Ascending aorta (tissue), 2 donors: ENCODE measurements at regions not wholly inside any gene's neighbourhood (a gene's known extent, or its start where the extent isn't known, plus 50 kb on each side); places are given as distances from the start of the nearest gene placed in this dataset.

Experiments
- DNase-seq, 2 donors: peaks; one replicate each; pipeline ENCODE4 v3.0.0-alpha.2; 2019; ENCODE audit warnings: low spot score in 2 of 2
- H3K27ac ChIP-seq, 2 donors: fragments of 200-600 bp; sonication (generic); one replicate each; pipeline ENCODE4 v1.5.1; 2016 to 2017; ENCODE audit warnings: mild to moderate bottlenecking in 1 of 2
- H3K27me3 ChIP-seq: fragments of 200-600 bp; sonication (generic); one replicate; pipeline ENCODE4 v1.5.1; 2017
- H3K36me3 ChIP-seq, 2 donors: fragments of 200-600 bp; sonication (generic); one replicate each; pipeline ENCODE4 v1.5.1; 2016
- H3K4me1 ChIP-seq, 2 donors: fragments of 200-600 bp; sonication (generic); one replicate each; pipeline ENCODE4 v1.5.1; 2016 to 2017; ENCODE audit warnings: mild to moderate bottlenecking in 1 of 2
- H3K4me3 ChIP-seq, 2 donors: fragments of 200-600 bp; sonication (generic); one replicate each; pipeline ENCODE4 v1.5.1; 2016 to 2017; ENCODE audit warnings: mild to moderate bottlenecking in 1 of 2
- H3K9me3 ChIP-seq, 2 donors: fragments of 200-600 bp; sonication (generic); one replicate each; pipeline ENCODE4 v1.5.1; 2016
- intact Hi-C: fragments of 100-400 bp; cut with DNase I; formaldehyde crosslinking; loops from one replicate; pipeline ENCODE4 v1.15.1; 2023
- TF ChIP-seq, protein P1 (sequence below), 3 experiments: fragments of 200-600 bp in 2 of 3; fragments of 450-650 bp in 1 of 3; sonication (generic) in 2 of 3; IDR thresholded peaks; one replicate each; pipeline ENCODE4 v1.5.1; 2016 to 2019; ENCODE audit warnings: antibody characterized with exemption in 3 of 3, mild to moderate bottlenecking in 1 of 3, moderate library complexity in 1 of 3

DNA sequence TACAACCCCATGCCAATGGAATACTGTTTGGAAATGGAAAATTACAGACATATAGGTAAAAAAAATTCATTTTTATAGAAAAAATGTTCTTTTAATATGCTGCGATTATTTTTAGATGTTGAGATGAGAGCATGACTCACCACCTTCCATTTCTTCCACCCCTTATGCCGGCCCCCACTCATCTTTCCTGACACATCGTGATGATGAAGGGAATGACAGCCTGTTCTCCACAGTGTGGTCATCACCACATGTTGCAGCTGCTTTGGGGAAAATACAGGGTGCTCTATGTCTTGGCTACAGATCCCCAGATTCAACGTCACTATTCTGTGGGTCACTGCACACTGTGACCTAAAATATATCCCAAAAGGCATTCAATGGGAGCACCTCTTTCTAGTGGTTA is 916.2 kb downstream of the METTL15 start:
- intact Hi-C loops = no loop called here
- no peak for DNase-seq

GRCh38 chr11:29023761-29024160 is 915.6 kb downstream of the METTL15 start:
- no peaks in the 10 kb centered on the region for H3K9me3 ChIP-seq
- no peaks in the 10 kb centered on the region for H3K4me1 ChIP-seq
- intact Hi-C loops = no loop called here
- no peaks in the 10 kb centered on the region for H3K27me3 ChIP-seq
- no peak overlapping the region for H3K4me3 ChIP-seq
- no peak overlapping the region for H3K27ac ChIP-seq
- TF ChIP-seq, protein P1, sequence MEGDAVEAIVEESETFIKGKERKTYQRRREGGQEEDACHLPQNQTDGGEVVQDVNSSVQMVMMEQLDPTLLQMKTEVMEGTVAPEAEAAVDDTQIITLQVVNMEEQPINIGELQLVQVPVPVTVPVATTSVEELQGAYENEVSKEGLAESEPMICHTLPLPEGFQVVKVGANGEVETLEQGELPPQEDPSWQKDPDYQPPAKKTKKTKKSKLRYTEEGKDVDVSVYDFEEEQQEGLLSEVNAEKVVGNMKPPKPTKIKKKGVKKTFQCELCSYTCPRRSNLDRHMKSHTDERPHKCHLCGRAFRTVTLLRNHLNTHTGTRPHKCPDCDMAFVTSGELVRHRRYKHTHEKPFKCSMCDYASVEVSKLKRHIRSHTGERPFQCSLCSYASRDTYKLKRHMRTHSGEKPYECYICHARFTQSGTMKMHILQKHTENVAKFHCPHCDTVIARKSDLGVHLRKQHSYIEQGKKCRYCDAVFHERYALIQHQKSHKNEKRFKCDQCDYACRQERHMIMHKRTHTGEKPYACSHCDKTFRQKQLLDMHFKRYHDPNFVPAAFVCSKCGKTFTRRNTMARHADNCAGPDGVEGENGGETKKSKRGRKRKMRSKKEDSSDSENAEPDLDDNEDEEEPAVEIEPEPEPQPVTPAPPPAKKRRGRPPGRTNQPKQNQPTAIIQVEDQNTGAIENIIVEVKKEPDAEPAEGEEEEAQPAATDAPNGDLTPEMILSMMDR (IDR thresholded peaks at IDR 0.05) = no peak
- DNase-seq = no peak
- H3K36me3 ChIP-seq = no peaks in the 10 kb centered on the region

More for the DNA sequence above, 916.2 kb downstream of the METTL15 start:
- Histone ChIP-seq H3K4me1 (no peaks in the 10 kb centered on the region), H3K27ac (no peak overlapping the region), H3K9me3 (peaks cover 0 to 5% of the 10 kb centered on the region in 2 donors), H3K36me3 (no peaks in the 10 kb centered on the region), H3K27me3 (no peaks in the 10 kb centered on the region), H3K4me3 (no peak overlapping the region)
- TF ChIP-seq, protein P1 (IDR thresholded peaks at IDR 0.05) = no peak

GRCh38 chr11:29022676-29023075 is 914.5 kb downstream of the METTL15 start:
- intact Hi-C loops = no loop called here
- TF ChIP-seq, protein P1 (IDR thresholded peaks at IDR 0.05) = no peak
- no peak overlapping the region for H3K27ac ChIP-seq
- DNase-seq = no peak
- no peak overlapping the region for H3K4me3 ChIP-seq
- no peaks in the 10 kb centered on the region for H3K9me3 ChIP-seq
- no peaks in the 10 kb centered on the region for H3K36me3 ChIP-seq
- no peaks in the 10 kb centered on the region for H3K4me1 ChIP-seq
- H3K27me3 ChIP-seq = no peaks in the 10 kb centered on the region

DNA sequence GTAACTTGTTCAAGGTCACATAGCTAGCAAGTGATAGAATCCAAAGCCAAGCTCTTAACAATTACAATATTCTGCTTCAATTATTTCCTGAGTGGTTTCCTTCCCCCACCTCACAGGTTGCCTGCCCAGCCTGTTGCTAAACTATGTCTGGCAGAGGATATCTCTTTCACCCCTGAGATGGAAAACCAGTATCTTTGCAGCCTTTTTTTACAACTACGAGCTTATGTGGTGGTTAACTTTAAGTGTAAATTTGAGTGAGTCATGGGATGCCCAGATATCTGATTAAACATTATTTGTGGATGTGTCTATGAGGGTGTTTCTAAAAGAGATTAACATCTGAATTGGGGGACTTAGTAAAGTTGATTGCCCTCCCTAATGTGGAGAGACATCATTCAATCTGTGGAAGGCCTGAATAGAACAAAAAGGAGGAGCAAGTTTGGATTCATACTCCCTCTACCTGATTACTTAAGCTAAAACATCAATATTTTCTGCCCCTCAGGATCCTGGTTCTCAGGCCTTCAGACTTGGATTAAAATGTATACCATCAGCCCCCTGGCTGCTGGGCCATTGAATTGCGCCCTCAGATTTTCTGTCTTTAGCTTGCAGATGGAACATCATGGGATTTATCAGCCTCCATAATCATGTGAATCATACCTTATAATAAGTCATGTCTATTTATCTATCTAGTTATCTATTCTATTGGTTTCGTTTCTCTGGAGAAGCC is 911.9 kb downstream of the METTL15 start:
- Histone ChIP-seq H3K27ac (no peak overlapping the region), H3K27me3 (no peaks in the 10 kb centered on the region), H3K9me3 (no peaks in the 10 kb centered on the region), H3K36me3 (no peaks in the 10 kb centered on the region), H3K4me1 (no peaks in the 10 kb centered on the region), H3K4me3 (no peak overlapping the region)
- DNase-seq = no peak
- intact Hi-C loops = no loop called here
- TF ChIP-seq, protein P1 (IDR thresholded peaks at IDR 0.05) = peak in 1 of 3 experiments; percentile 19

GRCh38 chr11:29018631-29019030 is 910.4 kb downstream of the METTL15 start:
- H3K36me3 ChIP-seq = no peaks in the 10 kb centered on the region
- DNase-seq = no peak
- no peaks in the 10 kb centered on the region for H3K4me1 ChIP-seq
- no peaks in the 10 kb centered on the region for H3K9me3 ChIP-seq
- TF ChIP-seq, protein P1 (IDR thresholded peaks at IDR 0.05) = no peak
- H3K4me3 ChIP-seq = no peak overlapping the region
- H3K27ac ChIP-seq = no peak overlapping the region
- intact Hi-C loops = no loop called here
- H3K27me3 ChIP-seq = no peaks in the 10 kb centered on the region
